ENCODE measurements at regions not wholly inside any gene's neighbourhood (a gene's known extent, or its start where the extent isn't known, plus 50 kb on each side); places are given as distances from the start of the nearest gene placed in this dataset.

- TF ChIP-seq CTCF (IDR thresholded peaks at IDR 0.05): no peak
- H3K9me3 ChIP-seq (ENCODE audit: control insufficient read depth, low read length): no peaks in the 10 kb centered on the region
- H3K4me3 ChIP-seq (ENCODE audit: low read depth, low read length): no peak overlapping the region
- H3K9ac ChIP-seq: no peak overlapping the region
- H3K4me2 ChIP-seq (ENCODE audit: low read length): no peak overlapping the region
- no peaks in the 10 kb centered on the region for H3K79me2 ChIP-seq
- no peaks in the 10 kb centered on the region for H3K36me3 ChIP-seq (ENCODE audit: control insufficient read depth, insufficient read depth, low read length)
- H3K27ac ChIP-seq: no peak overlapping the region
- no peaks in the 10 kb centered on the region for H3K4me1 ChIP-seq
- no peaks in the 10 kb centered on the region for H3K27me3 ChIP-seq (ENCODE audit: control insufficient read depth, insufficient read depth, low read length)
- no peak overlapping the region for H2AFZ ChIP-seq
These were observed 391.9 kb downstream of the FRK start for GRCh38 chr6:115668781-115669180.

- no peaks in the 10 kb centered on the region for H3K79me2 ChIP-seq
- no peak overlapping the region for H3K27ac ChIP-seq
- TF ChIP-seq CTCF (IDR thresholded peaks at IDR 0.05): no peak
- H3K9me3 ChIP-seq (ENCODE audit: control insufficient read depth, low read length): no peaks in the 10 kb centered on the region
- no peak overlapping the region for H3K4me2 ChIP-seq (ENCODE audit: low read length)
- no peak overlapping the region for H3K4me3 ChIP-seq (ENCODE audit: low read depth, low read length)
- no peak overlapping the region for H3K9ac ChIP-seq
- no peak overlapping the region for H2AFZ ChIP-seq
- no peaks in the 10 kb centered on the region for H3K36me3 ChIP-seq (ENCODE audit: control insufficient read depth, insufficient read depth, low read length)
- no peaks in the 10 kb centered on the region for H3K4me1 ChIP-seq
- no peaks in the 10 kb centered on the region for H3K27me3 ChIP-seq (ENCODE audit: control insufficient read depth, insufficient read depth, low read length)
These were observed 392.5 kb downstream of the FRK start for GRCh38 chr6:115668211-115668610.

GRCh38 chr6:115667478-115668026 lies 393.1 kb downstream of the FRK start:
- Histone ChIP-seq H3K4me3 (ENCODE audit: low read depth, low read length) (no peak overlapping the region), H3K9ac (no peak overlapping the region), H3K27ac (no peak overlapping the region), H2AFZ (no peak overlapping the region), H3K4me2 (ENCODE audit: low read length) (no peak overlapping the region), H3K79me2 (no peaks in the 10 kb centered on the region), H3K36me3 (ENCODE audit: control insufficient read depth, insufficient read depth, low read length) (no peaks in the 10 kb centered on the region), H3K27me3 (ENCODE audit: control insufficient read depth, insufficient read depth, low read length) (no peaks in the 10 kb centered on the region), H3K9me3 (ENCODE audit: control insufficient read depth, low read length) (no peaks in the 10 kb centered on the region), H3K4me1 (no peaks in the 10 kb centered on the region)
- TF ChIP-seq CTCF (IDR thresholded peaks at IDR 0.05): no peak

- Histone ChIP-seq H3K27ac (no peak overlapping the region), H3K36me3 (ENCODE audit: control insufficient read depth, insufficient read depth, low read length) (no peaks in the 10 kb centered on the region), H2AFZ (no peak overlapping the region), H3K27me3 (ENCODE audit: control insufficient read depth, insufficient read depth, low read length) (no peaks in the 10 kb centered on the region), H3K79me2 (no peaks in the 10 kb centered on the region), H3K9ac (no peak overlapping the region), H3K4me1 (no peaks in the 10 kb centered on the region), H3K4me2 (ENCODE audit: low read length) (no peak overlapping the region), H3K9me3 (ENCODE audit: control insufficient read depth, low read length) (no peaks in the 10 kb centered on the region), H3K4me3 (ENCODE audit: low read depth, low read length) (no peak overlapping the region)
- TF ChIP-seq CTCF (IDR thresholded peaks at IDR 0.05): no peak
These were observed 393.7 kb downstream of the FRK start for GRCh38 chr6:115666997-115667396.

- Histone ChIP-seq H3K79me2 (no peaks in the 10 kb centered on the region), H2AFZ (no peak overlapping the region), H3K4me1 (no peaks in the 10 kb centered on the region), H3K9ac (no peak overlapping the region), H3K27ac (no peak overlapping the region), H3K27me3 (ENCODE audit: control insufficient read depth, insufficient read depth, low read length) (no peaks in the 10 kb centered on the region), H3K4me2 (ENCODE audit: low read length) (no peak overlapping the region), H3K36me3 (ENCODE audit: control insufficient read depth, insufficient read depth, low read length) (no peaks in the 10 kb centered on the region), H3K9me3 (ENCODE audit: control insufficient read depth, low read length) (no peaks in the 10 kb centered on the region), H3K4me3 (ENCODE audit: low read depth, low read length) (no peak overlapping the region)
- TF ChIP-seq CTCF (IDR thresholded peaks at IDR 0.05): no peak
These were observed 395.4 kb downstream of the FRK start for GRCh38 chr6:115665310-115665709.
